ENCODE measurements at regions not wholly inside any gene's neighbourhood (a gene's known extent, or its start where the extent isn't known, plus 50 kb on each side); places are given as distances from the start of the nearest gene placed in this dataset.

DNA sequence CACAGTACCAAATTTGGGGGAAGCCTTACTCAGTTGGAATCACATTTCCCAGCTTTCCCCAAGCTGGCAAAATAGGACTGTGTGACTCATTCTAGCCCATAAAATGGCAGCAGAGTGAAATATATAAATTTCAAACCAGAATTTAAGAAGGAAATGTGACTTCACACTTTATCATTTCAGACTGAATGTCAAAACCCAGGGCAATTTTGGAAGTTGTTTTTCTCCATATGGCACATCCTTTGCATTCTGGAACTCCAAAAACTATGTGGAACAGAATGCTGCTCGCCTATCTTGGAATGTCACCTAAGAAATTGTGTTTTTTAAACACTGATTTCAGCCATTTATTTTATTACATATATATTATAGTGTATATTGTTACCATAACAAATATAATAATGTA is 424.7 kb upstream of the ST8SIA4 start (continued):
- TF ChIP-seq SUZ12 (IDR thresholded peaks at IDR 0.05; ENCODE audit: low read length) (no peak), SP4 (IDR thresholded peaks at IDR 0.05; ENCODE audit: low read length) (no peak), GABPA (IDR thresholded peaks at IDR 0.05; ENCODE audit: borderline replicate concordance, insufficient read depth, low read length) (no peak), TAF7 (optimal IDR thresholded peaks at IDR 0.05; ENCODE audit: borderline replicate concordance, low read depth, low read length) (no peak)

All from H1 (cell line).